ENCODE measurements at regions not wholly inside any gene's neighbourhood (a gene's known extent, or its start where the extent isn't known, plus 50 kb on each side); places are given as distances from the start of the nearest gene placed in this dataset.
"Not testable (repeated sequence)": the region's sequence is repeated elsewhere in the genome, so short reads cannot be mapped to it uniquely, and the experiment has no call there.

- no peak for DNase-seq (ENCODE audit: low read depth in 2 of 2)
Observed at GRCh38 chr2:209160800-209161588, 262.9 kb upstream of the MAP2 start.

GRCh38 chr2:209162129-209162528, 261.7 kb upstream of the MAP2 start:
- no peak for DNase-seq (ENCODE audit: low read depth in 2 of 2)

GRCh38 chr2:209181984-209182383, 241.9 kb upstream of the MAP2 start:
- no peak for DNase-seq (ENCODE audit: low read depth in 2 of 2)

GRCh38 chr2:209186886-209187285, 237.0 kb upstream of the MAP2 start:
- DNase-seq (ENCODE audit: low read depth in 2 of 2), result not testable (repeated sequence)

- no peak for DNase-seq (ENCODE audit: low read depth in 2 of 2)
Observed at GRCh38 chr2:209189893-209190292, 234.0 kb upstream of the MAP2 start.

GRCh38 chr2:209191139-209191538, 232.7 kb upstream of the MAP2 start:
- DNase-seq (ENCODE audit: low read depth in 2 of 2), result no peak

GRCh38 chr2:209194717-209195116, 229.1 kb upstream of the MAP2 start:
- no peak for DNase-seq (ENCODE audit: low read depth in 2 of 2)

GRCh38 chr2:209208211-209208610, 215.6 kb upstream of the MAP2 start:
- no peak for DNase-seq (ENCODE audit: low read depth in 2 of 2)

- no peak for DNase-seq (ENCODE audit: low read depth in 2 of 2)
Observed at GRCh38 chr2:209209943-209210342, 213.9 kb upstream of the MAP2 start.

- no peak for DNase-seq (ENCODE audit: low read depth in 2 of 2)
Observed at GRCh38 chr2:209230560-209230959, 193.3 kb upstream of the MAP2 start.

- no peak for DNase-seq (ENCODE audit: low read depth in 2 of 2)
Observed at GRCh38 chr2:209236377-209236776, 187.5 kb upstream of the MAP2 start.

GRCh38 chr2:209238765-209239584, 184.9 kb upstream of the MAP2 start:
- no peak for DNase-seq (ENCODE audit: low read depth in 2 of 2)

GRCh38 chr2:209239585-209239938, 184.3 kb upstream of the MAP2 start:
- DNase-seq (ENCODE audit: low read depth in 2 of 2), result no peak

- DNase-seq (ENCODE audit: low read depth in 2 of 2), result no peak
Observed at GRCh38 chr2:209240204-209240603, 183.6 kb upstream of the MAP2 start.

GRCh38 chr2:209253544-209253943, 170.3 kb upstream of the MAP2 start:
- no peak for DNase-seq (ENCODE audit: low read depth in 2 of 2)

- DNase-seq (ENCODE audit: low read depth in 2 of 2), result no peak
Observed at GRCh38 chr2:209259767-209260166, 164.1 kb upstream of the MAP2 start.

GRCh38 chr2:209260281-209260680, 163.6 kb upstream of the MAP2 start:
- no peak for DNase-seq (ENCODE audit: low read depth in 2 of 2)

GRCh38 chr2:209261366-209262053, 162.3 kb upstream of the MAP2 start:
- not testable (repeated sequence) for DNase-seq (ENCODE audit: low read depth in 2 of 2)

GRCh38 chr2:209269024-209269423, 154.8 kb upstream of the MAP2 start:
- DNase-seq (ENCODE audit: low read depth in 2 of 2), result no peak

- no peak for DNase-seq (ENCODE audit: low read depth in 2 of 2)
Observed at GRCh38 chr2:209276000-209276399, 147.8 kb upstream of the MAP2 start.

- no peak for DNase-seq (ENCODE audit: low read depth in 2 of 2)
Observed at GRCh38 chr2:209277444-209277843, 146.4 kb upstream of the MAP2 start.

- no peak for DNase-seq (ENCODE audit: low read depth in 2 of 2)
Observed at GRCh38 chr2:209298601-209299000, 125.2 kb upstream of the MAP2 start.

GRCh38 chr2:209299478-209299877, 124.4 kb upstream of the MAP2 start:
- DNase-seq (ENCODE audit: low read depth in 2 of 2), result not testable (repeated sequence)
